A673 (cell line): ENCODE measurements at regions not wholly inside any gene's neighbourhood (a gene's known extent, or its start where the extent isn't known, plus 50 kb on each side); places are given as distances from the start of the nearest gene placed in this dataset.
"Not testable (repeated sequence)": the region's sequence is repeated elsewhere in the genome, so short reads cannot be mapped to it uniquely, and the experiment has no call there.

Source experiments
- CTCF ChIP-seq: fragments of 300-800, 200-600 bp; sonication (generic); conservative IDR thresholded peaks from 2 replicates; pipeline ENCODE4 v1.5.1; 2017; ENCODE audit warnings: low read depth, mild to moderate bottlenecking, antibody characterized with exemption, low read length, moderate library complexity, mixed read lengths
- EZH2 ChIP-seq: fragments of 200-600 bp; sonication (generic); IDR thresholded peaks from 2 replicates; pipeline ENCODE4 v1.6.1; 2017; ENCODE audit warnings: borderline replicate concordance, low read depth, mild to moderate bottlenecking, mixed read lengths, antibody characterized with exemption, low read length; ENCODE audit not compliant: poor library complexity, severe bottlenecking

GRCh38 chr6:104671591-104671891 lies 188.2 kb downstream of the HACE1 start:
- not testable (repeated sequence) for TF ChIP-seq EZH2, CTCF
